B cell (primary cell): ENCODE measurements at regions not wholly inside any gene's neighbourhood (a gene's known extent, or its start where the extent isn't known, plus 50 kb on each side); places are given as distances from the start of the nearest gene placed in this dataset.

Experiments
- EZH2 ChIP-seq: IDR thresholded peaks from 2 replicates; pipeline ENCODE4 v1.6.1; 2012; ENCODE audit warnings: borderline replicate concordance, low read depth, mild to moderate bottlenecking, moderate library complexity, low read length; ENCODE audit not compliant: insufficient read depth, poor library complexity, severe bottlenecking
- TF ChIP-seq, protein P1 (sequence below): fragments of 200-600 bp; IDR thresholded peaks from one replicate; pipeline ENCODE4 v1.8.0; 2022; ENCODE audit warnings: antibody characterized with exemption, mild to moderate bottlenecking

DNA sequence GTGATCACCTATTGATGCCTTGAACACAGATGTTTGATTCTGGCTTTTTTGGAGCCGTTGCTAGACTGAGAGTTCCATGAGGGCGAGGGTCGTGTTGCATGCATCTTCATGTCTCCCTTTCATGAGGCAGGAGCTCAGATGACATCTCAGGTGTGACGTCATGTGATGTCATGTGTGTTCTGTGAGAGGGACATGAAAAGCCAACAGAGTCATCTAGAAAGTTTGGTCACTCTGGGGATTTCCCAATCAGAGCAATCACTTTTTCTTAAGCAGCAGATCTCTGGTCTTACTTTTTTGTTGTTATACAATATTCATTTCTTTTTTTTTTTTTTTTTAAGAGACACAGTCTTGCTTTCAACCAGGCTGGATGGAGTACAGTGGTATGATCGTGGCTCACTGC lies 411.8 kb downstream of the PREX1 start:
- TF ChIP-seq, protein P1, sequence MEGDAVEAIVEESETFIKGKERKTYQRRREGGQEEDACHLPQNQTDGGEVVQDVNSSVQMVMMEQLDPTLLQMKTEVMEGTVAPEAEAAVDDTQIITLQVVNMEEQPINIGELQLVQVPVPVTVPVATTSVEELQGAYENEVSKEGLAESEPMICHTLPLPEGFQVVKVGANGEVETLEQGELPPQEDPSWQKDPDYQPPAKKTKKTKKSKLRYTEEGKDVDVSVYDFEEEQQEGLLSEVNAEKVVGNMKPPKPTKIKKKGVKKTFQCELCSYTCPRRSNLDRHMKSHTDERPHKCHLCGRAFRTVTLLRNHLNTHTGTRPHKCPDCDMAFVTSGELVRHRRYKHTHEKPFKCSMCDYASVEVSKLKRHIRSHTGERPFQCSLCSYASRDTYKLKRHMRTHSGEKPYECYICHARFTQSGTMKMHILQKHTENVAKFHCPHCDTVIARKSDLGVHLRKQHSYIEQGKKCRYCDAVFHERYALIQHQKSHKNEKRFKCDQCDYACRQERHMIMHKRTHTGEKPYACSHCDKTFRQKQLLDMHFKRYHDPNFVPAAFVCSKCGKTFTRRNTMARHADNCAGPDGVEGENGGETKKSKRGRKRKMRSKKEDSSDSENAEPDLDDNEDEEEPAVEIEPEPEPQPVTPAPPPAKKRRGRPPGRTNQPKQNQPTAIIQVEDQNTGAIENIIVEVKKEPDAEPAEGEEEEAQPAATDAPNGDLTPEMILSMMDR: no peak
- TF ChIP-seq EZH2: no peak
